PC-9 (cell line): ENCODE measurements at regions not wholly inside any gene's neighbourhood (a gene's known extent, or its start where the extent isn't known, plus 50 kb on each side); places are given as distances from the start of the nearest gene placed in this dataset.
"Not testable (repeated sequence)": the region's sequence is repeated elsewhere in the genome, so short reads cannot be mapped to it uniquely, and the experiment has no call there.

ENCODE experiments used
- BruUV-seq: library from RNA; stranded (reverse); fragments of 400-500 nt; replicated peaks from 2 replicates; lab custom pipeline; 2021; lab: Mats Ljungman, UMichigan
- CTCF ChIA-PET: fragments of 300-600 bp; sonication (Branson Sonifier 250); formaldehyde crosslinking; loops from one replicate; lab custom pipeline; 2022; ENCODE audit warnings: antibody characterized with exemption; lab: Charles Lee
- POLR2A ChIA-PET: fragments of 300-600 bp; sonication (Branson Sonifier 250); formaldehyde crosslinking; loops from one replicate; lab custom pipeline; 2022; ENCODE audit warnings: antibody characterized with exemption; ENCODE audit not compliant: unreplicated experiment; lab: Charles Lee
- DNase-seq, 2 experiments: peaks; one replicate each; pipeline versions ENCODE4 v3.0.0 to v3.0.0-alpha.2; 2015 to 2022; ENCODE audit warnings: mixed read lengths in 1 of 2
- H2AFZ ChIP-seq: fragments of 200-600 bp; sonication (generic); 2 replicates; pipeline ENCODE4 v1.8.1; 2017; ENCODE audit warnings: antibody characterized with exemption
- H3F3A ChIP-seq: fragments of 200-600 bp; sonication (generic); 2 replicates; pipeline ENCODE4 v1.8.1; 2017; ENCODE audit warnings: antibody characterized with exemption, mild to moderate bottlenecking, low read depth; ENCODE audit not compliant: insufficient read depth
- H3K27ac ChIP-seq: fragments of 200-600 bp; sonication (generic); 2 replicates; pipeline ENCODE4 v1.6.1; 2016; ENCODE audit warnings: mixed run types
- H3K27me3 ChIP-seq: fragments of 200-600 bp; sonication (generic); 2 replicates; pipeline ENCODE4 v1.6.1; 2016; ENCODE audit warnings: low read depth, mixed run types; ENCODE audit not compliant: insufficient read depth
- H3K36me3 ChIP-seq: fragments of 200-600 bp; sonication (generic); 2 replicates; pipeline ENCODE4 v1.6.1; 2016; ENCODE audit warnings: low read depth, mixed run types
- H3K4me1 ChIP-seq: fragments of 200-600 bp; sonication (generic); replicated peaks from 2 replicates; pipeline ENCODE4 v1.6.1; 2016; ENCODE audit warnings: mixed run types; ENCODE audit not compliant: insufficient read depth
- H3K4me2 ChIP-seq: fragments of 200-600 bp; sonication (generic); 2 replicates; pipeline ENCODE4 v1.6.1; 2017; ENCODE audit warnings: mixed run types
- H3K4me3 ChIP-seq: fragments of 200-600 bp; sonication (generic); 2 replicates; pipeline ENCODE4 v1.6.1; 2016; ENCODE audit warnings: mixed run types
- H3K79me2 ChIP-seq: fragments of 200-600 bp; sonication (generic); 2 replicates; pipeline ENCODE4 v1.6.1; 2017; ENCODE audit warnings: low read depth, mixed run types
- H3K9me2 ChIP-seq: fragments of 200-600 bp; sonication (generic); 2 replicates; pipeline ENCODE4 v1.8.1; 2017; ENCODE audit warnings: mild to moderate bottlenecking; ENCODE audit not compliant: insufficient read depth
- H3K9me3 ChIP-seq: fragments of 200-600 bp; sonication (generic); 2 replicates; pipeline ENCODE4 v1.8.1; 2016; ENCODE audit warnings: low read depth; ENCODE audit not compliant: insufficient read depth
- H4K20me1 ChIP-seq: fragments of 200-600 bp; sonication (generic); 2 replicates; pipeline ENCODE4 v1.8.1; 2017; ENCODE audit not compliant: insufficient read depth
- CTCF ChIP-seq: fragments of 200-600 bp; sonication (generic); conservative IDR thresholded peaks from 2 replicates; pipeline ENCODE4 v1.6.1; 2017; ENCODE audit warnings: mixed run types, antibody characterized with exemption, mild to moderate bottlenecking, moderate library complexity
- EZH2 ChIP-seq: fragments of 200-600 bp; sonication (generic); IDR thresholded peaks from 2 replicates; pipeline ENCODE4 v1.8.0; 2017; ENCODE audit warnings: antibody characterized with exemption, low read depth
- intact Hi-C: fragments of 100-400 bp; cut with micrococcal nuclease; formaldehyde crosslinking; loops from one replicate; pipeline ENCODE4 v1.10.0; 2022; ENCODE audit not compliant: unreplicated experiment

GRCh38 chr11:38759394-38759793 lies 2161.4 kb upstream of the RAG2 start:
- ChIA-PET CTCF (no interaction called here), POLR2A (no interaction called here)
- TF ChIP-seq CTCF (no peak), EZH2 (no peak)
- no peak overlapping the region for H3K4me3 ChIP-seq
- no peak overlapping the region for H2AFZ ChIP-seq
- 0 out of 2 replicates have a peak, but pooled peaks cover 3% of the 10 kb centered on the region for H3K9me2 ChIP-seq
- no peaks in the 10 kb centered on the region for H3K4me1 ChIP-seq
- DNase-seq: no peak
- no TSS peak for BruUV-seq
- no peaks in the 10 kb centered on the region for H3K36me3 ChIP-seq
- H3K27me3 ChIP-seq: no peaks in the 10 kb centered on the region
- H3K4me2 ChIP-seq: no peak overlapping the region
- no peaks in the 10 kb centered on the region for H3K79me2 ChIP-seq
- H3K27ac ChIP-seq: no peak overlapping the region
- intact Hi-C loops: no loop called here
- no peaks in the 10 kb centered on the region for H3F3A ChIP-seq
- no peaks in the 10 kb centered on the region for H3K9me3 ChIP-seq
- H4K20me1 ChIP-seq: no peaks in the 10 kb centered on the region

DNA sequence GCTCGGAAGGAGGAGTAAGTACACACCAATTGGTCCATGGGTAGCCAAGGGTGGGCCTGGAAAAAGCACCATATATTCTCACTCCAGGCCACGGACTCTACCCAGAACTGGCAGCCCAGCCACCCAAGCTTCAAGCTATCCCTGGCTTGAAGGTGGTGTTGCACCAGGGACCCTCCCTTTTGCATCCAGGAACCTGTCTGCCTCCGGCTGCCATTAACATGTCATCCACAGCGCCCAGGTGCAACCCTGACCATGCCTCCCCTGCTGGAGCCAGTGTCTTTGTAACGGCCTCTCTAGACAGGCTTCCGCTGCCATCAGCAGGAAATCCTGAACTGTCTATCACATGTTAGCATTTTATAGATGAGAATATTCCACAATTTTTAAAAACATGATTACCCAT lies 2158.5 kb upstream of the RAG2 start:
- ChIA-PET CTCF (no interaction called here), POLR2A (no interaction called here)
- H3K36me3 ChIP-seq: no peaks in the 10 kb centered on the region
- H3K79me2 ChIP-seq: no peaks in the 10 kb centered on the region
- DNase-seq: no peak
- H3K4me1 ChIP-seq: no peaks in the 10 kb centered on the region
- H3K4me2 ChIP-seq: no peak overlapping the region
- H3K27ac ChIP-seq: no peak overlapping the region
- H3K9me2 ChIP-seq: 0 out of 2 replicates have a peak, but pooled peaks cover 3% of the 10 kb centered on the region
- H2AFZ ChIP-seq: no peak overlapping the region
- H3K4me3 ChIP-seq: no peak overlapping the region
- H3K27me3 ChIP-seq: no peaks in the 10 kb centered on the region
- intact Hi-C loops: no loop called here
- no peaks in the 10 kb centered on the region for H4K20me1 ChIP-seq
- H3F3A ChIP-seq: no peaks in the 10 kb centered on the region
- TF ChIP-seq CTCF: no peak
- TF ChIP-seq EZH2: no peak
- no peaks in the 10 kb centered on the region for H3K9me3 ChIP-seq
- no TSS peak for BruUV-seq

DNA sequence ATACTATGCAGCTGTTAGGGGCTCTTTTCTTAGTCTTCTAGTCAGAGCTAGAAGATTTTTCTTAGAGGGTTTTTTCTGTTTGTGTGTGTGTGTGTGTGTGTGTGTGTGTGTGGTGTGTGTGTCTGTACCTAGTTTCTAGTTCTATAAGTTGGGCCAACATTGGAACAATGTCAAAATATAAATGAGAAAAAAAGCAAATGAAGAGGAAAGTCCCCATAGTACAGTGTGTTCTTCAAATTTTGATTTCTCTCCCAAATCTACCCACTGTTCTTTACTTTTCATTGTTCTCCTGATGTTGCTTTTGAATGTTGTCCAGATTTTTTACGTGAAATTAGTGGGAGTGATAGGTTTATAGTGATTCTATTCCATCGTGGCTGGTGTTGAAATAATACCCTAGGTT lies 2153.4 kb upstream of the RAG2 start:
- Histone ChIP-seq H3K9me3 (no peaks in the 10 kb centered on the region), H3K27me3 (no peaks in the 10 kb centered on the region), H3K4me2 (no peak overlapping the region), H3K9me2 (peaks cover 6% of the 10 kb centered on the region), H3K36me3 (no peaks in the 10 kb centered on the region), H2AFZ (no peak overlapping the region), H3F3A (no peaks in the 10 kb centered on the region), H3K79me2 (no peaks in the 10 kb centered on the region), H3K4me3 (no peak overlapping the region), H4K20me1 (no peaks in the 10 kb centered on the region), H3K4me1 (no peaks in the 10 kb centered on the region), H3K27ac (no peak overlapping the region)
- POLR2A ChIA-PET: no interaction called here
- intact Hi-C loops: no loop called here
- no TSS peak for BruUV-seq
- DNase-seq: no peak
- TF ChIP-seq EZH2 (no peak), CTCF (no peak)
- CTCF ChIA-PET: no interaction called here

GRCh38 chr11:38746516-38746915 lies 2148.5 kb upstream of the RAG2 start:
- H3K79me2 ChIP-seq, DNase-seq, H3K36me3 ChIP-seq, H3K4me1 ChIP-seq, H3K9me3 ChIP-seq, intact Hi-C loops, H4K20me1 ChIP-seq, H3K27me3 ChIP-seq, POLR2A ChIA-PET, H3K27ac ChIP-seq, H3F3A ChIP-seq, H3K4me3 ChIP-seq, BruUV-seq, CTCF ChIA-PET, H2AFZ ChIP-seq, H3K4me2 ChIP-seq: not testable (repeated sequence)
- peaks cover 11% of the 10 kb centered on the region for H3K9me2 ChIP-seq
